ENCODE measurements at regions not wholly inside any gene's neighbourhood (a gene's known extent, or its start where the extent isn't known, plus 50 kb on each side); places are given as distances from the start of the nearest gene placed in this dataset.

GRCh38 chr17:77510133-77510796 is 369.5 kb downstream of the SEC14L1 start:
- H3K9me3 ChIP-seq (ENCODE audit: control insufficient read depth in 4 of 4, low read length in 3 of 4), result peaks cover 0 to 3% (median 0%) of the 10 kb centered on the region in 4 donors
- DNase-seq (ENCODE audit: low spot score), result no peak
- H3K27me3 ChIP-seq (ENCODE audit: control insufficient read depth in 4 of 4, insufficient read depth in 4 of 4, low read length in 3 of 4), result no peaks in the 10 kb centered on the region
- 96% methylated on average over 8 of the region's 8 CpGs for WGBS
- H3K9ac ChIP-seq (ENCODE audit: low read depth in 1 of 2, low read length in 2 of 2), result no peak overlapping the region
- H3K4me1 ChIP-seq (ENCODE audit: control insufficient read depth in 4 of 4, insufficient read depth in 4 of 4, low read length in 3 of 4), result no peaks in the 10 kb centered on the region
- no peak overlapping the region for H3K27ac ChIP-seq (ENCODE audit: low read depth in 1 of 2, low read length in 2 of 2)
- no peaks in the 10 kb centered on the region for H3K36me3 ChIP-seq (ENCODE audit: control insufficient read depth in 4 of 4, insufficient read depth in 3 of 4, low read depth in 1 of 4, low read length in 3 of 4)
- TF ChIP-seq GABPA (IDR thresholded peaks at IDR 0.05 in 1 of 2, conservative IDR thresholded peaks at IDR 0.05 in 1 of 2) (no peak), ZBTB33 (IDR thresholded peaks at IDR 0.05) (no peak), TAF1 (conservative IDR thresholded peaks at IDR 0.05) (no peak), EGR1 (IDR thresholded peaks at IDR 0.05; ENCODE audit: low read depth in 2 of 2) (no peak), FOXA2 (IDR thresholded peaks at IDR 0.05) (no peak), YY1 (IDR thresholded peaks at IDR 0.05) (no peak), RAD21 (IDR thresholded peaks at IDR 0.05) (no peak), REST (IDR thresholded peaks at IDR 0.05) (no peak), FOXA1 (IDR thresholded peaks at IDR 0.05) (no peak), SP1 (IDR thresholded peaks at IDR 0.05) (no peak), NR2F2 (IDR thresholded peaks at IDR 0.05) (no peak), RXRA (IDR thresholded peaks at IDR 0.05) (no peak), HNF4G (IDR thresholded peaks at IDR 0.05) (no peak), HNF4A (conservative IDR thresholded peaks at IDR 0.05) (no peak), MAX (IDR thresholded peaks at IDR 0.05) (no peak), JUND (IDR thresholded peaks at IDR 0.05) (no peak), CTCF (IDR thresholded peaks at IDR 0.05; ENCODE audit: low read depth, low read length, missing input control) (no peak), ATF3 (IDR thresholded peaks at IDR 0.05) (no peak)
- no peak overlapping the region for H3K4me3 ChIP-seq (ENCODE audit: low read depth in 1 of 3, low read length in 3 of 3)

Measured in liver (tissue), 8 donors.